ENCODE measurements at regions not wholly inside any gene's neighbourhood (a gene's known extent, or its start where the extent isn't known, plus 50 kb on each side); places are given as distances from the start of the nearest gene placed in this dataset.

GRCh38 chr14:103225476-103225875 lies 102.2 kb downstream of the TNFAIP2 start:
- Histone ChIP-seq H3K4me1 (peaks cover 0 to 7% (median 6%) of the 10 kb centered on the region in 9 donors), H3K36me3 (no peaks in the 10 kb centered on the region), H3K27me3 (peaks cover 6 to 65% (median 55%) of the 10 kb centered on the region in 7 donors), H3K27ac (no peak overlapping the region), H3K9me3 (no peaks in the 10 kb centered on the region), H3K4me3 (no peak overlapping the region)
- WGBS, 2 donors, result 60 to 66% methylated on average over 13 of the region's 13 CpGs
- DNase-seq, result no peak
- TF ChIP-seq, protein P1, sequence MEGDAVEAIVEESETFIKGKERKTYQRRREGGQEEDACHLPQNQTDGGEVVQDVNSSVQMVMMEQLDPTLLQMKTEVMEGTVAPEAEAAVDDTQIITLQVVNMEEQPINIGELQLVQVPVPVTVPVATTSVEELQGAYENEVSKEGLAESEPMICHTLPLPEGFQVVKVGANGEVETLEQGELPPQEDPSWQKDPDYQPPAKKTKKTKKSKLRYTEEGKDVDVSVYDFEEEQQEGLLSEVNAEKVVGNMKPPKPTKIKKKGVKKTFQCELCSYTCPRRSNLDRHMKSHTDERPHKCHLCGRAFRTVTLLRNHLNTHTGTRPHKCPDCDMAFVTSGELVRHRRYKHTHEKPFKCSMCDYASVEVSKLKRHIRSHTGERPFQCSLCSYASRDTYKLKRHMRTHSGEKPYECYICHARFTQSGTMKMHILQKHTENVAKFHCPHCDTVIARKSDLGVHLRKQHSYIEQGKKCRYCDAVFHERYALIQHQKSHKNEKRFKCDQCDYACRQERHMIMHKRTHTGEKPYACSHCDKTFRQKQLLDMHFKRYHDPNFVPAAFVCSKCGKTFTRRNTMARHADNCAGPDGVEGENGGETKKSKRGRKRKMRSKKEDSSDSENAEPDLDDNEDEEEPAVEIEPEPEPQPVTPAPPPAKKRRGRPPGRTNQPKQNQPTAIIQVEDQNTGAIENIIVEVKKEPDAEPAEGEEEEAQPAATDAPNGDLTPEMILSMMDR (IDR thresholded peaks at IDR 0.05), result no peak
- intact Hi-C loops (cut with DNase I), result no loop called here
- no peak for ATAC-seq

DNA sequence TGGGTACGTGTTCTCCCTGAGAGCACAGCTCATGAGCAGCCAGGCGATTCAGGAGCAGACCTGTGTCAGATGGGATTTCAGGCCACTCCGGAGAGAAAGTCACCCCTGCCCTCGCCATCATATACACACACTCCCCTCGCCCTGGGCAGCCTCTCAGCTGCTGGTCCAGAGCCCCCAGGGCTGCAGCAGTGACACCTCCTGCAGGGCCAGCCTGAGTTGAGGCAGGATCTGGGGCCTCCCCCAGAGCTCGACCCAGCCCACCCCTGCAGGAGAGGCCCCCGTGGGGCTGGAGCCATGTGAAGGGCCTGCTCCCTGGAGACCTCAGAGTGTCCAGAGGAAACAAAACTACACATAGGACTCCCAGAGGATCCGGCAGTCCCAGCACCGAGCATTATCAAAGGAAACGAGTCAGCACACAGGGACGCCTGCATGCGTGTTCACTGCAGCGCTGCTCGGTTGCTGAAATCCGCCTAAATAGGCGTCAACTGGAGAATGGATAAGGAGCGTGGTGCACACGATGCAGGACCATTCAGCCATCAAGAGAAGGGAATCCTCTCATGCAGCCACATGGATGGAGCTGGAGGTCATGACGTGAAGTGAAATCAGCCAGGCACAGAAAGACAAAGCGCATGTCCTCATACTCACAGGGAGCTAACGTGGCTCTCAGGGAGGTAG lies 104.0 kb downstream of the TNFAIP2 start:
- Histone ChIP-seq H3K27ac (no peak overlapping the region), H3K9me3 (no peaks in the 10 kb centered on the region), H3K4me1 (no peaks in the 10 kb centered on the region), H3K27me3 (peaks cover 0 to 48% (median 38%) of the 10 kb centered on the region in 7 donors), H3K36me3 (no peaks in the 10 kb centered on the region), H3K4me3 (no peak overlapping the region)
- TF ChIP-seq, protein P1 (IDR thresholded peaks at IDR 0.05), result no peak
- intact Hi-C loops (cut with DNase I), result no loop called here
- 79 to 81% methylated on average over 21 of the region's 21 CpGs for WGBS, 2 donors
- no peak for DNase-seq
- ATAC-seq, result no peak

DNA sequence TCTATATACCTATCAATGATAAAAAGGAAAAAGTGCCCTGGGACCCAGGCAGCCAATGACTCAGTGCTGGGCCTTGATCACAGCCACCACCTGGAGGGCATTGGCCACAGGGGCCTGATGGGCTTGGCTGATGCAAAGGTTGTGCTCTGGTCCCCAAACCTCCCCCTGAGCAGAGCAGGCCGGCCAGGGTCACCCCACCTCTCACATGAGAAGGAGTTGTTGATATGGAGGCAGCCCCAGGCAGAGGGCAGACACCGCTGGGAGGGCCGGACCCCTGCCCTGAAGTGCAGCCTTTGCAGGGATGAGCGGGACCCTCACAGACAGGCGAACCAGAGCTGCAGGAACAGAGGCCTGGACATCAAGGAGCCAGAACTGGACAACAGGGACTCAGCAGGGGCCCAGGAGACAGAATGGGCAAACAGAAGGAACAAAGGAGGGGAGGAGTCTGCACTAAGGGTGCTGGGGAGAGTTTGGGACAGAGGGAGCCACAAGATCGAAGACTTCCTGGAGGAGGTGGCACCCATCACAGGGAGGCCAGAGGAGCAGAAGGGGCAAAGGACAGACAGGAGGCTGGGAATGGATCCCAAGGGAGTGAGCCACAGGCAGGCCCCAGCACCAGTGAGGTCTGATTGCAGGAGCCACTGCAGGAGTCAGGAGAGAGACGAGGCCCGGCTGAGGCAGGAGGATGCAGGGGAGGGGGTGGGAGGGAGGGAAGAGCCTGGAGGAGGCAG lies 105.0 kb downstream of the TNFAIP2 start:
- peaks cover 0 to 39% (median 31%) of the 10 kb centered on the region in 7 donors for H3K27me3 ChIP-seq
- DNase-seq, result no peak
- TF ChIP-seq, protein P1 (IDR thresholded peaks at IDR 0.05), result no peak
- intact Hi-C loops (cut with DNase I), result no loop called here
- WGBS, 2 donors, result 86 to 90% methylated on average over 8 of the region's 8 CpGs
- H3K27ac ChIP-seq, result no peak overlapping the region
- no peak for ATAC-seq
- no peaks in the 10 kb centered on the region for H3K36me3 ChIP-seq
- no peaks in the 10 kb centered on the region for H3K4me1 ChIP-seq
- no peak overlapping the region for H3K4me3 ChIP-seq
- H3K9me3 ChIP-seq, result no peaks in the 10 kb centered on the region

GRCh38 chr14:103228866-103229265 lies 105.2 kb upstream of the EIF5 start:
- DNase-seq (no peak), ATAC-seq (no peak)
- 84 to 95% methylated on average over 4 of the region's 4 CpGs for WGBS, 2 donors
- Histone ChIP-seq H3K27me3 (peaks cover 0 to 35% (median 28%) of the 10 kb centered on the region in 7 donors), H3K27ac (no peak overlapping the region), H3K36me3 (no peaks in the 10 kb centered on the region), H3K4me3 (no peak overlapping the region), H3K4me1 (no peaks in the 10 kb centered on the region), H3K9me3 (no peaks in the 10 kb centered on the region)
- TF ChIP-seq, protein P1 (IDR thresholded peaks at IDR 0.05), result no peak
- intact Hi-C loops (cut with DNase I), result no loop called here

Data from heart right ventricle (tissue), 16 donors.